HT-29 (cell line): ENCODE measurements at regions not wholly inside any gene's neighbourhood (a gene's known extent, or its start where the extent isn't known, plus 50 kb on each side); places are given as distances from the start of the nearest gene placed in this dataset.
"Not testable (repeated sequence)": the region's sequence is repeated elsewhere in the genome, so short reads cannot be mapped to it uniquely, and the experiment has no call there.

Experiments
- DNase-seq: peaks from one replicate; pipeline ENCODE4 v3.0.0-alpha.2; 2015; ENCODE audit warnings: low spot score

GRCh38 chr3:110886222-110886893 is 185.3 kb upstream of the NECTIN3 start:
- no peak for DNase-seq

GRCh38 chr3:110887176-110887575 is 184.4 kb upstream of the NECTIN3 start:
- no peak for DNase-seq

- DNase-seq = not testable (repeated sequence)
Measured at GRCh38 chr3:110888625-110889375, 182.8 kb upstream of the NECTIN3 start.

- DNase-seq = not testable (repeated sequence)
Measured at GRCh38 chr3:110889376-110889699, 182.3 kb upstream of the NECTIN3 start.

- no peak for DNase-seq
Measured at GRCh38 chr3:110894574-110894973, 177.0 kb upstream of the NECTIN3 start.

GRCh38 chr3:110895054-110895453 is 176.6 kb upstream of the NECTIN3 start:
- DNase-seq = no peak

- no peak for DNase-seq
Measured at GRCh38 chr3:110897046-110897445, 174.6 kb upstream of the NECTIN3 start.

GRCh38 chr3:110900576-110900975 is 171.0 kb upstream of the NECTIN3 start:
- DNase-seq = no peak

GRCh38 chr3:110901536-110901935 is 170.1 kb upstream of the NECTIN3 start:
- no peak for DNase-seq

- no peak for DNase-seq
Measured at GRCh38 chr3:110902453-110903085, 169.0 kb upstream of the NECTIN3 start.

GRCh38 chr3:110903771-110904519 is 167.7 kb upstream of the NECTIN3 start:
- no peak for DNase-seq

- DNase-seq = no peak
Measured at GRCh38 chr3:110904520-110904890, 167.1 kb upstream of the NECTIN3 start.

GRCh38 chr3:110905121-110905520 is 166.5 kb upstream of the NECTIN3 start:
- no peak for DNase-seq

GRCh38 chr3:110909839-110910238 is 161.8 kb upstream of the NECTIN3 start:
- DNase-seq = no peak

GRCh38 chr3:110910346-110910955 is 161.2 kb upstream of the NECTIN3 start:
- DNase-seq = no peak

GRCh38 chr3:110918963-110919362 is 152.7 kb upstream of the NECTIN3 start:
- DNase-seq = no peak

- DNase-seq = no peak
Measured at GRCh38 chr3:110925798-110926197, 145.8 kb upstream of the NECTIN3 start.

- no peak for DNase-seq
Measured at GRCh38 chr3:110928016-110928662, 143.5 kb upstream of the NECTIN3 start.

- no peak for DNase-seq
Measured at GRCh38 chr3:110929816-110930215, 141.8 kb upstream of the NECTIN3 start.

GRCh38 chr3:110932567-110932966 is 139.0 kb upstream of the NECTIN3 start:
- DNase-seq = no peak

GRCh38 chr3:110933821-110934426 is 137.7 kb upstream of the NECTIN3 start:
- no peak for DNase-seq
